Kidney epithelial cell (primary cell): ENCODE measurements at regions not wholly inside any gene's neighbourhood (a gene's known extent, or its start where the extent isn't known, plus 50 kb on each side); places are given as distances from the start of the nearest gene placed in this dataset.

Experiments
- DNase-seq: peaks from one replicate; pipeline ENCODE4 v3.0.0-alpha.2; 2010; ENCODE audit warnings: low read depth
- H3K27me3 ChIP-seq: 2 replicates; pipeline ENCODE4 v1.6.0; 2011; ENCODE audit warnings: low read length; ENCODE audit not compliant: control insufficient read depth, insufficient read depth
- H3K36me3 ChIP-seq: 2 replicates; pipeline ENCODE4 v1.5.1; 2011; ENCODE audit warnings: low read length; ENCODE audit not compliant: control insufficient read depth, insufficient read depth
- H3K4me3 ChIP-seq: 2 replicates; pipeline ENCODE4 v1.5.1; 2011; ENCODE audit warnings: low read depth, mild to moderate bottlenecking, control low read depth, low read length
- TF ChIP-seq, protein P1 (sequence below): IDR thresholded peaks from 2 replicates; pipeline ENCODE4 v1.5.1; 2011; ENCODE audit warnings: mild to moderate bottlenecking, moderate library complexity, low read length, control low read depth, inconsistent platforms; ENCODE audit not compliant: insufficient read depth, poor library complexity, severe bottlenecking

DNA sequence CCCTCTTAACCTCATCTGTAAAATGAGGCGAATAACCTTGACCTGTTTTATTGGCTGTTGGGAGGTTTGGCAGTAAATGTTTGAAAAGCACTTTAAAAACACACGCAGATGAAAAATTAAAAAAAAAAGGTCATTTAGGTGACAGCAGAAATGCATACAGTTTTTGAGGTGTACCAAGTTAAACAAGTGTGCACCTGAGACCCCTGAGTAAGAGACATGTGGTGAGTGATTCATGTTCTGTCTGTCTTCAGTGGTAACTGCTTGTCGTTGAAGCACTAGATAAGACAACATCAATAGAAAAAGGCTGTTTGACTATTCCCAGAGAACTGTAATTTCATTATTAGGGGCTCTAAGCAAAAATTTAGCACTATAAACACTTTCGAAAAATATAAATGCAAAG is 608.4 kb upstream of the PITX2 start:
- Histone ChIP-seq H3K36me3 (no peaks in the 10 kb centered on the region), H3K4me3 (no peak overlapping the region), H3K27me3 (no peaks in the 10 kb centered on the region)
- TF ChIP-seq, protein P1, sequence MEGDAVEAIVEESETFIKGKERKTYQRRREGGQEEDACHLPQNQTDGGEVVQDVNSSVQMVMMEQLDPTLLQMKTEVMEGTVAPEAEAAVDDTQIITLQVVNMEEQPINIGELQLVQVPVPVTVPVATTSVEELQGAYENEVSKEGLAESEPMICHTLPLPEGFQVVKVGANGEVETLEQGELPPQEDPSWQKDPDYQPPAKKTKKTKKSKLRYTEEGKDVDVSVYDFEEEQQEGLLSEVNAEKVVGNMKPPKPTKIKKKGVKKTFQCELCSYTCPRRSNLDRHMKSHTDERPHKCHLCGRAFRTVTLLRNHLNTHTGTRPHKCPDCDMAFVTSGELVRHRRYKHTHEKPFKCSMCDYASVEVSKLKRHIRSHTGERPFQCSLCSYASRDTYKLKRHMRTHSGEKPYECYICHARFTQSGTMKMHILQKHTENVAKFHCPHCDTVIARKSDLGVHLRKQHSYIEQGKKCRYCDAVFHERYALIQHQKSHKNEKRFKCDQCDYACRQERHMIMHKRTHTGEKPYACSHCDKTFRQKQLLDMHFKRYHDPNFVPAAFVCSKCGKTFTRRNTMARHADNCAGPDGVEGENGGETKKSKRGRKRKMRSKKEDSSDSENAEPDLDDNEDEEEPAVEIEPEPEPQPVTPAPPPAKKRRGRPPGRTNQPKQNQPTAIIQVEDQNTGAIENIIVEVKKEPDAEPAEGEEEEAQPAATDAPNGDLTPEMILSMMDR, result no peak
- DNase-seq, result no peak

- no peaks in the 10 kb centered on the region for H3K27me3 ChIP-seq
- H3K4me3 ChIP-seq, result no peak overlapping the region
- no peak for DNase-seq
- TF ChIP-seq, protein P1, result no peak
- H3K36me3 ChIP-seq, result no peaks in the 10 kb centered on the region
These were observed 612.1 kb upstream of the PITX2 start for GRCh38 chr4:111234939-111235338.

DNA sequence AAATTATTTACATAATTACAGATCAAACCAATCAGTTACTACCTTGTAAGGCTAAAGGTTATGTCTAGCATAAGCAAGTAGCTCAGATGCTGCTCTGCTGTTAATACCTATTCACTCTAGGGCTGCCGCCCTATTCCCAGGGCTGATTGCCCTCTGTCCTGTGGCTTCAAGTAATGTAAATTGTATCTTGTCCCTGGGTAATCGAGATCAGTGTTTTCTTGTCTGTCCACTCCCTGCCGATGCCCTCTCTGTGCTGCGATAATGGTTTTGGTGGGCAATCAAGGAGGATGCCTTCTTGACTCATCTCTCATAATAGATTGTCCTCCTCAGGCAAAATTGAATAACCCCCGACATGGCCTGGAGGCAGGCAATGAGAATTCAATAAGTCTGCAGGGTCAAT is 641.0 kb upstream of the PITX2 start:
- no peak for DNase-seq
- no peaks in the 10 kb centered on the region for H3K27me3 ChIP-seq
- TF ChIP-seq, protein P1, result no peak
- no peaks in the 10 kb centered on the region for H3K36me3 ChIP-seq
- no peak overlapping the region for H3K4me3 ChIP-seq

GRCh38 chr4:111266937-111267336 is 644.1 kb upstream of the PITX2 start:
- Histone ChIP-seq H3K36me3 (no peaks in the 10 kb centered on the region), H3K4me3 (no peak overlapping the region), H3K27me3 (no peaks in the 10 kb centered on the region)
- DNase-seq, result no peak
- TF ChIP-seq, protein P1, result no peak

DNA sequence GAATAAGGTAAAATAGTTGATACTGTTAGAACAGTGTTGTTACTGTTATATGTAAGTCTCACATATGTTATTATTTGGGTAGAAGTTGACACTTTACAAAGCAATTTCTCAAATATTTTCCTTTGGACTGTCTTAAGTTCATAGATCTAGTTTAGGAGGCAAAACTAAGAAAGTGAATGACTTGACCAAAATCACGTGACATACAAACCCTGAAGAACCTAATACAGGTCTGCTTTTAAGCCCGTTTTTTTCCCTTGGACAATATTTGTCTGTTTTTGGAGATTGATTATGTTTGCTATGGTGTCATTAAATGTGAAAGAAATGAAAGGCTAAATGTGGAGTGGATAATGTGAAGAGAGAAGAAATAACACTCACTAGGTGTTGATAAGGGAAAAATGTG is 644.9 kb upstream of the PITX2 start:
- Histone ChIP-seq H3K36me3 (no peaks in the 10 kb centered on the region), H3K4me3 (no peak overlapping the region), H3K27me3 (no peaks in the 10 kb centered on the region)
- no peak for DNase-seq
- TF ChIP-seq, protein P1, result no peak

DNA sequence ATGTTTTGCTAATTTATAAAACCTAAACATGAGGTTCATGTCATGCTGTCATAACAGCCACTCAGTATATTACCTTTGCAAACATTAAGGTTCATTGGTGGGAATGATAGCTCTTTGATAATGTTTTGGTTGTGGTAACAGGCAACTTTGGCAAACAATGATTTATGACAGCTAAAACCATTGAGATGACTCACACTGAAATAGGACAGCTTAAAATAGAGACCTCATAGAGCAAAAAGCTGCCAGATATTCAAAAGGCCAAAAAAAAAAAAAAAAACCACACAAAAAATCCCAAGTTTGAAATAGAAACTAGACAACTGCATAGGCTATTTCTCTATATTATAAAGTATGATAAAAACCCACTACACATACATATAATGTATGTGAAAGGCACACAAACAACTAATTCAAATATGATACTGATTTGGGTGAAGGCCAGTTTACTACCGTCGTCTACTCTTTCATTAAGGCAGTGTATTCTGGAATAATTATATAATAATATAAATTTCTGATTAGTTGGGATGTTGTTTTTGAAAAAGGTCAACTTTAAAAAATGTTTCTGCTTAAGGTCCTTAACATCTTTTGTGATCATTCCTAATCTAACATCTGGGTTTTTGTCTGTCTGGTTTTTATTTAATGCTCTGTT is 646.0 kb upstream of the PITX2 start:
- no peak for DNase-seq
- Histone ChIP-seq H3K36me3 (no peaks in the 10 kb centered on the region), H3K27me3 (no peaks in the 10 kb centered on the region)

More for the DNA sequence above, 646.0 kb upstream of the PITX2 start:
- H3K4me3 ChIP-seq, result no peak overlapping the region
- TF ChIP-seq, protein P1, result no peak
